Mesenchymal stem cell (in vitro differentiated cells and primary cell): ENCODE measurements at regions not wholly inside any gene's neighbourhood (a gene's known extent, or its start where the extent isn't known, plus 50 kb on each side); places are given as distances from the start of the nearest gene placed in this dataset.

Source experiments
- DNase-seq: peaks from one replicate; pipeline ENCODE4 v3.0.0-alpha.2; 2013
- H2AFZ ChIP-seq: one replicate; pipeline ENCODE4 v1.6.1; 2013; ENCODE audit warnings: low read depth, mild to moderate bottlenecking, control low read depth, inconsistent platforms, low read length, moderate library complexity
- H2AK5ac ChIP-seq: 2 replicates; pipeline ENCODE4 v1.6.1; 2013; ENCODE audit warnings: low read length, moderate library complexity, mild to moderate bottlenecking, inconsistent platforms; ENCODE audit not compliant: severe bottlenecking
- H2BK120ac ChIP-seq: one replicate; pipeline ENCODE4 v1.6.1; 2013; ENCODE audit warnings: low read depth, mild to moderate bottlenecking, inconsistent platforms, low read length, moderate library complexity
- H2BK12ac ChIP-seq, 2 experiments: one replicate each; pipeline ENCODE4 v1.6.1; 2013; ENCODE audit warnings: inconsistent platforms in 2 of 2, low read length in 2 of 2, mild to moderate bottlenecking in 2 of 2, moderate library complexity in 2 of 2, control low read depth in 1 of 2
- H2BK15ac ChIP-seq: one replicate; pipeline ENCODE4 v1.6.1; 2013; ENCODE audit warnings: mild to moderate bottlenecking, low read depth, inconsistent platforms; ENCODE audit not compliant: poor library complexity, severe bottlenecking
- H2BK5ac ChIP-seq: 2 replicates; pipeline ENCODE4 v1.6.1; 2013; ENCODE audit warnings: low read depth, mild to moderate bottlenecking, low read length, control low read depth, inconsistent platforms; ENCODE audit not compliant: poor library complexity, severe bottlenecking
- H3K14ac ChIP-seq, 2 experiments: one replicate each; pipeline ENCODE4 v1.6.1; 2013; ENCODE audit warnings: inconsistent platforms in 2 of 2, low read length in 2 of 2, control low read depth in 1 of 2, mild to moderate bottlenecking in 1 of 2, moderate library complexity in 1 of 2
- H3K18ac ChIP-seq, 2 experiments: one replicate each; pipeline ENCODE4 v1.6.1; 2013; ENCODE audit warnings: inconsistent platforms in 2 of 2, low read length in 2 of 2, control low read depth in 1 of 2, low read depth in 1 of 2, mild to moderate bottlenecking in 1 of 2
- H3K23ac ChIP-seq, 2 experiments: one replicate each; pipeline ENCODE4 v1.6.1; 2013; ENCODE audit warnings: inconsistent platforms in 2 of 2, low read length in 2 of 2, mild to moderate bottlenecking in 2 of 2, moderate library complexity in 2 of 2, control low read depth in 1 of 2
- H3K27ac ChIP-seq: 2 replicates; pipeline ENCODE4 v1.5.1; 2013; ENCODE audit warnings: mild to moderate bottlenecking, moderate library complexity, low read length, control low read depth, inconsistent platforms; ENCODE audit not compliant: poor library complexity, severe bottlenecking
- H3K27me3 ChIP-seq, 2 experiments: 2 replicates each; pipeline versions ENCODE4 v1.6.1 to v1.7.0; 2013; ENCODE audit warnings: low read length in 2 of 2, mild to moderate bottlenecking in 2 of 2, moderate library complexity in 2 of 2, control low read depth in 1 of 2, inconsistent platforms in 1 of 2; ENCODE audit not compliant: control insufficient read depth in 1 of 2, insufficient read depth in 1 of 2
- H3K36me3 ChIP-seq, 2 experiments: 2 replicates each; pipeline versions ENCODE4 v1.6.1 to v1.7.0; 2013; ENCODE audit warnings: low read length in 2 of 2, control low read depth in 1 of 2, inconsistent platforms in 1 of 2, low read depth in 1 of 2, mild to moderate bottlenecking in 1 of 2; ENCODE audit not compliant: insufficient read depth in 2 of 2, control insufficient read depth in 1 of 2
- H3K4ac ChIP-seq, 2 experiments: one replicate each; pipeline ENCODE4 v1.6.1; 2013; ENCODE audit warnings: inconsistent platforms in 2 of 2, low read length in 2 of 2, mild to moderate bottlenecking in 2 of 2, moderate library complexity in 2 of 2, control low read depth in 1 of 2, low read depth in 1 of 2
- H3K4me1 ChIP-seq: 2 replicates; pipeline ENCODE4 v1.6.1; 2013; ENCODE audit warnings: low read depth, low read length, control low read depth; ENCODE audit not compliant: control insufficient read depth, insufficient read depth
- H3K4me2 ChIP-seq: 2 replicates; pipeline ENCODE4 v1.6.1; 2013; ENCODE audit warnings: low read length, mild to moderate bottlenecking, inconsistent platforms; ENCODE audit not compliant: poor library complexity, severe bottlenecking
- H3K4me3 ChIP-seq, 2 experiments: 2 replicates each; pipeline versions ENCODE4 v1.5.1 to v1.7.0; 2013; ENCODE audit warnings: low read length in 2 of 2, mild to moderate bottlenecking in 2 of 2, control low read depth in 1 of 2, low read depth in 1 of 2; ENCODE audit not compliant: insufficient read depth in 1 of 2
- H3K79me1 ChIP-seq: replicated peaks from 2 replicates; pipeline ENCODE4 v1.6.1; 2013; ENCODE audit warnings: mild to moderate bottlenecking, control low read depth, low read length, inconsistent platforms; ENCODE audit not compliant: poor library complexity, severe bottlenecking
- H3K9ac ChIP-seq: 2 replicates; pipeline ENCODE4 v1.7.0; 2013; ENCODE audit warnings: mild to moderate bottlenecking, low read length, moderate library complexity
- H3K9me3 ChIP-seq: 2 replicates; pipeline ENCODE4 v1.7.0; 2013; ENCODE audit warnings: mild to moderate bottlenecking, low read length; ENCODE audit not compliant: control insufficient read depth
- H4K8ac ChIP-seq: one replicate; pipeline ENCODE4 v1.6.1; 2013; ENCODE audit warnings: inconsistent platforms, mild to moderate bottlenecking, low read length, moderate library complexity
- H4K91ac ChIP-seq: one replicate; pipeline ENCODE4 v1.6.1; 2013; ENCODE audit warnings: mild to moderate bottlenecking, low read length, inconsistent platforms
- WGBS: methylation state at CpG from one replicate; pipeline ENCODE4 v1.1.7; 2013; ENCODE audit warnings: mixed read lengths; 5-methylcytosine and 5-hydroxymethylcytosine counted together

DNA sequence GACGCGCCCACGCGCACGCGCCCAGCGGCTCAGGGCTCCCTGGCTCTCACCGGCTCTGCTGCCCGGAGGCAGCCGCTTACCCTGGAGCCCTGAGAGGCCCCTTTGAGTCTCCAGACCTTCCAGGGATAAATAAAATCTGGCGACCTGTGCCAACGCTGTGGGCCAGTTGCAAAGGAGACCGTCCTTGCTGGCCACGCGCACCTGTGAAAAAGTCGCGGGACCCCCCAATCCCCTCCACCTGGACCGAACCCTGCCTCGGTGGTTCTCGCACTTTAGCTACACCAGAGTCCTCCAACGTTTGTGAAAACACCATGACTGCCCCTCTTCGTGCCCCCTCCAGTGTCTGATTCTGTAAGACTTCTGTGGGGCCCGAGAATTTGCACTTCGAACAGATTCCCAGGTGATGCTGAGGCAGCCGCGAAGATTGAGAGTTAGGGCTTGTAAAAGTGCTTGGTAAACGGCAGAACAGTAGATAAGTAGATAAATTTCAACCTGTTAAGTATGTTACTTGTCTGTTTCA lies 102.4 kb upstream of the SVIL start:
- H3K4ac ChIP-seq, result peak overlapping the region in 1 of 2 experiments; percentile 64
- H3K4me2 ChIP-seq, result peak overlapping the region; percentile 94
- 28% methylated on average over 27 of the region's 27 CpGs for WGBS
- H3K9ac ChIP-seq, result peak overlapping the region; percentile 59
- H2BK5ac ChIP-seq, result no peak overlapping the region
- H4K91ac ChIP-seq, result peak overlapping the region; percentile 86
- H3K79me1 ChIP-seq, result no peaks in the 10 kb centered on the region
- peak overlapping the region; percentile 12 for H2BK120ac ChIP-seq
- H2BK15ac ChIP-seq, result peak overlapping the region; percentile 64
- no peaks in the 10 kb centered on the region for H3K36me3 ChIP-seq
- H4K8ac ChIP-seq, result peak overlapping the region; percentile 27
- DNase-seq, result no peak
- H3K23ac ChIP-seq, result no peak overlapping the region
- no peak overlapping the region for H2AFZ ChIP-seq
- H3K4me3 ChIP-seq, result peak overlapping the region; percentile 93
- peak overlapping the region; percentile 35 for H2AK5ac ChIP-seq
- no peak overlapping the region for H3K14ac ChIP-seq
- H2BK12ac ChIP-seq, result peak overlapping the region in 1 of 2 experiments; percentile 84
- H3K4me1 ChIP-seq, result peaks cover 7% of the 10 kb centered on the region
- no peaks in the 10 kb centered on the region for H3K9me3 ChIP-seq
- peak overlapping the region; percentile 51 for H3K27ac ChIP-seq
- H3K18ac ChIP-seq, result peak overlapping the region; percentile 28 to 74
- no peaks in the 10 kb centered on the region for H3K27me3 ChIP-seq

DNA sequence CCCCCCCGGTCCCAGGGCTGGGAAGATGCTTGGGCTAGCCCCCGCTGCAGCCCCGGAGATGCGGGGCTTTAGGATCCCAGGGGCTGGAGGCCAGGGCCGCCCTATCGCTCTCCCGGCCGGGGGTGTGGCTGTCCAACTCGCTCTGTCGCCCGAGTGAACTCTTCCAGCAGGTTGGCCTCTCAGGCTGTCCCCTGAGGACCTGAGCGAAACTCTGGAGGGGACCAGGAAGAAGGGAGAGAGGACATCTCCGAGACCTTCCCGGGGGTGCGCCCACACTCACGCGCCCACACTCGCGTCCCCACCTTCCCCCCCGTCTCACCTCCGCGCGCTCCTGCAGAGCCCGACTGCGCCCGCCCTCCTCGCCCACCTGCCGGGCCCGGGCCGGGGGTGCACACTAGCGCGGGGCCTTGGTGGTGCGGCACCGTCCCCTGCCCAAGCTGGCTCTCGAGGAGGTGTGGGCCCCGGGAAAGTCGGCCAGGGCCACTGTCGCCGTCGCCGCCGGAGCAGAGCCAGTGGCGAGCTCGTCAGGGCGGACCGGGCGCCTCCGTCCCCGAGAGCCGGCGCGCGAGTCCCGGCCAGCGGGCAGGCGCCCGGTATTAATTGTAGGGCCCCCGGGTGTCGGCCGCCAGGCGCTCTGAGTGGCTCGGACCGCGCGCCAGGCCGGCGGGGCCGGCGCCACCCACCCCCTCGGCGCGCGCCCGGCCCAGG lies 101.7 kb upstream of the SVIL start:
- H3K79me1 ChIP-seq, result no peaks in the 10 kb centered on the region
- peaks cover 11% of the 10 kb centered on the region for H3K4me1 ChIP-seq
- peak overlapping the region; percentile 93 for H3K4me3 ChIP-seq
- no peaks in the 10 kb centered on the region for H3K27me3 ChIP-seq
- peak overlapping the region; percentile 76 for H3K27ac ChIP-seq
- peak overlapping the region; percentile 97 to 98 for H3K18ac ChIP-seq
- peak overlapping the region; percentile 85 to 95 for H2BK12ac ChIP-seq
- H3K4ac ChIP-seq, result peak overlapping the region; percentile 99
- H2BK5ac ChIP-seq, result peak overlapping the region; percentile 97
- peak overlapping the region; percentile 94 for H3K4me2 ChIP-seq
- peak overlapping the region; percentile 65 for H2AFZ ChIP-seq
- peak; percentile 68 for DNase-seq
- peak overlapping the region; percentile 98 for H4K91ac ChIP-seq
- peak overlapping the region; percentile 66 for H3K23ac ChIP-seq
- under 1% methylated on average over 65 of the region's 74 CpGs for WGBS
- H3K9ac ChIP-seq, result peak overlapping the region; percentile 88
- H4K8ac ChIP-seq, result peak overlapping the region; percentile 97
- H2BK120ac ChIP-seq, result peak overlapping the region; percentile 100
- H3K9me3 ChIP-seq, result no peaks in the 10 kb centered on the region
- H2AK5ac ChIP-seq, result no peak overlapping the region
- no peaks in the 10 kb centered on the region for H3K36me3 ChIP-seq
- peak overlapping the region; percentile 87 for H2BK15ac ChIP-seq
- H3K14ac ChIP-seq, result peak overlapping the region; percentile 86 to 98

DNA sequence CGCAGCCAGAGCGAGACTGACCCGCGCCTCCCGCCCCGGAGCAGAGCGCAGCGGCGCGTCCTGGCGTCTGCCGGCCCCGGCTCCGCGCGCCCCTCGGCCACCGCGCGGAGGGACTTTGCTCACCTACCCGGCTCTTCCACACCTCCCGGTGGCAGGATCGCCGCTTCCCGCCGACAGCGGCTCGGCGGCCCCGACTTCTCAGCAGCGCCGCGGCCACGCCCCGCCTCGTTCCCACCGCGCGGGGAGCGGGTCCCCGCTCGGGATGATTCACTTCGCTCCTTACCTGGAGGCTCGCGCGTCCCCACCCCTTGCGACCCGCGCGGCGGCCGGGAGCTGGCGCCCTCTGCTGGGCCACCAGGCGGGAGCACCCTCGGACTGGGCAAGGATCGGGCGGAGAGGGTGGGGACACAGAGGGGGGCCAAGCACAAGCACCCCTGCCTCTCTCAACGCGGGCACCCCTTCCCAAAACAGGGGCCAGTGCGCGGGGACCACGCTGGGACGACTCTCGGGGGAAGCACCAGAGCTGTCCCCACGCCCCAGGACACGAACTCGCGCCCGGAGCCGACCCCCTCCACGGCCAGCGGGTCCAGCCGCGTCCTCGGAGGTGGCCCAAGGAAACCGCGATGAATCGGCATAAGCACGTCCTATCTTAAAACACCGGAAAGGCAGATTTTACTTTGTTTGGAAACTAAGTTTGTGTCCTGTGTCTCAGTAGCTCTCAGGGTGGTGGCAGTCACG lies 101.0 kb upstream of the SVIL start:
- Histone ChIP-seq H2BK5ac (peak overlapping the region; percentile 98), H2BK120ac (peak overlapping the region; percentile 100), H3K27me3 (no peaks in the 10 kb centered on the region), H2BK15ac (peak overlapping the region; percentile 99), H3K4me1 (peaks cover 11% of the 10 kb centered on the region), H3K79me1 (no peaks in the 10 kb centered on the region), H2AFZ (peak overlapping the region; percentile 51), H3K18ac (peak overlapping the region; percentile 97 to 99), H3K36me3 (no peaks in the 10 kb centered on the region), H3K4me2 (peak overlapping the region; percentile 94), H2BK12ac (peak overlapping the region; percentile 69 to 85), H3K9me3 (no peaks in the 10 kb centered on the region), H3K27ac (peak overlapping the region; percentile 76), H3K14ac (peak overlapping the region; percentile 77 to 94), H3K9ac (peak overlapping the region; percentile 88), H4K8ac (peak overlapping the region; percentile 97), H3K4me3 (peak overlapping the region; percentile 93), H3K23ac (peak overlapping the region; percentile 54 to 85), H4K91ac (peak overlapping the region; percentile 98), H3K4ac (peak overlapping the region; percentile 99), H2AK5ac (no peak overlapping the region)
- DNase-seq, result peak; percentile 74
- under 1% methylated on average over 76 of the region's 81 CpGs for WGBS
